Amygdala (tissue), 56 donors: ENCODE measurements at regions not wholly inside any gene's neighbourhood (a gene's known extent, or its start where the extent isn't known, plus 50 kb on each side); places are given as distances from the start of the nearest gene placed in this dataset.
"Not testable (repeated sequence)": the region's sequence is repeated elsewhere in the genome, so short reads cannot be mapped to it uniquely, and the experiment has no call there.

Experiments
- DNase-seq, 56 donors: peaks; one replicate each; lab custom pipeline; 2025; lab: John Stamatoyannopoulos, UW

GRCh38 chr9:87346061-87346665 is 151.5 kb upstream of the DAPK1 start:
- DNase-seq: peak in 6 of 56 donors; percentile 2 to 33 (median 14)

GRCh38 chr9:87350915-87351314 is 146.8 kb upstream of the DAPK1 start:
- DNase-seq: no peak

- DNase-seq: no peak
These were observed 144.4 kb upstream of the DAPK1 start for GRCh38 chr9:87353301-87353700.

- no peak for DNase-seq
These were observed 143.5 kb upstream of the DAPK1 start for GRCh38 chr9:87354147-87354546.

- DNase-seq: no peak
These were observed 140.1 kb upstream of the DAPK1 start for GRCh38 chr9:87357600-87357999.

GRCh38 chr9:87359264-87359663 is 138.4 kb upstream of the DAPK1 start:
- DNase-seq: no peak

- no peak for DNase-seq
These were observed 137.6 kb upstream of the DAPK1 start for GRCh38 chr9:87359958-87360601.

- DNase-seq: no peak
These were observed 127.5 kb upstream of the DAPK1 start for GRCh38 chr9:87370049-87370685.

- DNase-seq: no peak
These were observed 125.8 kb upstream of the DAPK1 start for GRCh38 chr9:87371795-87372355.

GRCh38 chr9:87372356-87372851 is 125.3 kb upstream of the DAPK1 start:
- DNase-seq: no peak

- not testable (repeated sequence) for DNase-seq
These were observed 123.4 kb upstream of the DAPK1 start for GRCh38 chr9:87374023-87374919.

- no peak for DNase-seq
These were observed 122.1 kb upstream of the DAPK1 start for GRCh38 chr9:87375397-87376073.

GRCh38 chr9:87378676-87379075 is 119.0 kb upstream of the DAPK1 start:
- no peak for DNase-seq

- DNase-seq: no peak
These were observed 118.4 kb upstream of the DAPK1 start for GRCh38 chr9:87379300-87379699.

- no peak for DNase-seq
These were observed 116.5 kb upstream of the DAPK1 start for GRCh38 chr9:87381050-87381711.

GRCh38 chr9:87381746-87382145 is 115.9 kb upstream of the DAPK1 start:
- DNase-seq: no peak

- DNase-seq: no peak
These were observed 114.8 kb upstream of the DAPK1 start for GRCh38 chr9:87382900-87383299.

GRCh38 chr9:87383344-87384150 is 114.1 kb upstream of the DAPK1 start:
- DNase-seq: peak in 5 of 56 donors; percentile 1 to 20 (median 5)
